ENCODE measurements at regions not wholly inside any gene's neighbourhood (a gene's known extent, or its start where the extent isn't known, plus 50 kb on each side); places are given as distances from the start of the nearest gene placed in this dataset.

DNA sequence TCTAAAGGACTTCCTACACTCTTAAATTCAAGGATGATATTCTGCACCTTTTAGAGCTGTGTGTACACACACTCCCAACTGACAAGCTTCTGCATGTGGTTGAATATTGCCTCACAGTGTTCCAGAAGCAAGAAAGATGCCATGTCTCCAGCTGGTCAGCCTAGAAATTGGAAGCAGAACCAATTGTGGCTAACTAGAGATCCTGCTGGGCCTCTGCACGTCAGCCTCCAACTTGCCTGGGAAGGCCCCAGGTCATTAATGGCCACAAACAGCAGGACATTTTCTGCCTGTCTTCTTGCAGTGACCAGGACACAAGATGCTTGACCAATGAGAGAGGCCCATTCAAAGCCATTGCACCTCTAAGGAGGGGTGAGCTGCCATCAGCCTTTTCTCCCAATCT, 571.9 kb upstream of the BRINP1 start:
- no peaks in the 10 kb centered on the region for H3K79me2 ChIP-seq (ENCODE audit: insufficient read depth, low read length)
- H3K4me1 ChIP-seq (ENCODE audit: insufficient read depth, low read length) = peaks cover 29% of the 10 kb centered on the region
- DNase-seq (ENCODE audit: insufficient read length, low spot score, missing footprints) = no peak
- TF ChIP-seq, protein P1, sequence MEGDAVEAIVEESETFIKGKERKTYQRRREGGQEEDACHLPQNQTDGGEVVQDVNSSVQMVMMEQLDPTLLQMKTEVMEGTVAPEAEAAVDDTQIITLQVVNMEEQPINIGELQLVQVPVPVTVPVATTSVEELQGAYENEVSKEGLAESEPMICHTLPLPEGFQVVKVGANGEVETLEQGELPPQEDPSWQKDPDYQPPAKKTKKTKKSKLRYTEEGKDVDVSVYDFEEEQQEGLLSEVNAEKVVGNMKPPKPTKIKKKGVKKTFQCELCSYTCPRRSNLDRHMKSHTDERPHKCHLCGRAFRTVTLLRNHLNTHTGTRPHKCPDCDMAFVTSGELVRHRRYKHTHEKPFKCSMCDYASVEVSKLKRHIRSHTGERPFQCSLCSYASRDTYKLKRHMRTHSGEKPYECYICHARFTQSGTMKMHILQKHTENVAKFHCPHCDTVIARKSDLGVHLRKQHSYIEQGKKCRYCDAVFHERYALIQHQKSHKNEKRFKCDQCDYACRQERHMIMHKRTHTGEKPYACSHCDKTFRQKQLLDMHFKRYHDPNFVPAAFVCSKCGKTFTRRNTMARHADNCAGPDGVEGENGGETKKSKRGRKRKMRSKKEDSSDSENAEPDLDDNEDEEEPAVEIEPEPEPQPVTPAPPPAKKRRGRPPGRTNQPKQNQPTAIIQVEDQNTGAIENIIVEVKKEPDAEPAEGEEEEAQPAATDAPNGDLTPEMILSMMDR (IDR thresholded peaks at IDR 0.05; ENCODE audit: extremely low read depth, low read depth, low read length) = no peak
- H3K9me3 ChIP-seq (ENCODE audit: low read depth, low read length) = no peaks in the 10 kb centered on the region
- H3K27me3 ChIP-seq (ENCODE audit: insufficient read depth, low read length) = no peaks in the 10 kb centered on the region
- no peaks in the 10 kb centered on the region for H4K20me1 ChIP-seq (ENCODE audit: insufficient read depth, low read length)
- H3K4me2 ChIP-seq (ENCODE audit: insufficient read depth, low read length) = no peak overlapping the region
- H2AFZ ChIP-seq (ENCODE audit: low read length) = no peak overlapping the region
- H3K36me3 ChIP-seq (ENCODE audit: insufficient read depth, low read length) = no peaks in the 10 kb centered on the region
- no peak overlapping the region for H3K27ac ChIP-seq (ENCODE audit: low read depth, low read length)
- H3K4me3 ChIP-seq (ENCODE audit: insufficient read depth, low read length) = no peak overlapping the region

- no peak for DNase-seq (ENCODE audit: insufficient read length, low spot score, missing footprints)
- Histone ChIP-seq H3K9me3 (ENCODE audit: low read depth, low read length) (no peaks in the 10 kb centered on the region), H3K4me1 (ENCODE audit: insufficient read depth, low read length) (peaks cover 22% of the 10 kb centered on the region), H3K79me2 (ENCODE audit: insufficient read depth, low read length) (no peaks in the 10 kb centered on the region), H3K4me3 (ENCODE audit: insufficient read depth, low read length) (no peak overlapping the region), H2AFZ (ENCODE audit: low read length) (peak overlapping the region; percentile 0), H4K20me1 (ENCODE audit: insufficient read depth, low read length) (no peaks in the 10 kb centered on the region), H3K4me2 (ENCODE audit: insufficient read depth, low read length) (peak overlapping the region; percentile 0), H3K27ac (ENCODE audit: low read depth, low read length) (no peak overlapping the region), H3K36me3 (ENCODE audit: insufficient read depth, low read length) (no peaks in the 10 kb centered on the region), H3K27me3 (ENCODE audit: insufficient read depth, low read length) (no peaks in the 10 kb centered on the region)
- TF ChIP-seq, protein P1 (IDR thresholded peaks at IDR 0.05; ENCODE audit: extremely low read depth, low read depth, low read length) = no peak
These were observed 569.6 kb upstream of the BRINP1 start for GRCh38 chr9:119938871-119939270.

DNA sequence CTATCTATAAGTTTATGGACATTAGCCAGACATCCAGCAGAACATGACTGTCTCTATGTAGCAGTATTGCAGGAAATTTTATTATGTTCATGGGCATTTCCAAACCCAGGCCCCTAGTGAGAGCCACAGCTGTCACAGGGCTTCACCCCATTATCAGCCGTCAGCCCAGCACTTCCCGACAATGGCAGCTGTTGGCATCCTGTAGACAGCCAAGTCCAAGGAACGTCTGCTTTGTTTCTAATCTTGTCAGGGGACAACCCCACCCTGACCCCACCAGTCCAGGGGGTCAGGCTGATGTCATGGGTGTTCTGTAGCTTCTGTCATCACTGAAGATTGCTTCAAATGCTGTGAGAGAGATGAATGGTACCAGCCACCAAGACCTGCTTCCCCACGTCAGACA, 565.3 kb upstream of the BRINP1 start:
- no peak overlapping the region for H3K4me3 ChIP-seq (ENCODE audit: insufficient read depth, low read length)
- DNase-seq (ENCODE audit: insufficient read length, low spot score, missing footprints) = no peak
- H3K9me3 ChIP-seq (ENCODE audit: low read depth, low read length) = no peaks in the 10 kb centered on the region
- TF ChIP-seq, protein P1 (IDR thresholded peaks at IDR 0.05; ENCODE audit: extremely low read depth, low read depth, low read length) = no peak
- H3K4me2 ChIP-seq (ENCODE audit: insufficient read depth, low read length) = no peak overlapping the region
- H3K36me3 ChIP-seq (ENCODE audit: insufficient read depth, low read length) = no peaks in the 10 kb centered on the region
- H4K20me1 ChIP-seq (ENCODE audit: insufficient read depth, low read length) = no peaks in the 10 kb centered on the region
- no peak overlapping the region for H2AFZ ChIP-seq (ENCODE audit: low read length)
- peaks cover 19% of the 10 kb centered on the region for H3K4me1 ChIP-seq (ENCODE audit: insufficient read depth, low read length)
- H3K27me3 ChIP-seq (ENCODE audit: insufficient read depth, low read length) = no peaks in the 10 kb centered on the region
- H3K27ac ChIP-seq (ENCODE audit: low read depth, low read length) = no peak overlapping the region
- no peaks in the 10 kb centered on the region for H3K79me2 ChIP-seq (ENCODE audit: insufficient read depth, low read length)

DNA sequence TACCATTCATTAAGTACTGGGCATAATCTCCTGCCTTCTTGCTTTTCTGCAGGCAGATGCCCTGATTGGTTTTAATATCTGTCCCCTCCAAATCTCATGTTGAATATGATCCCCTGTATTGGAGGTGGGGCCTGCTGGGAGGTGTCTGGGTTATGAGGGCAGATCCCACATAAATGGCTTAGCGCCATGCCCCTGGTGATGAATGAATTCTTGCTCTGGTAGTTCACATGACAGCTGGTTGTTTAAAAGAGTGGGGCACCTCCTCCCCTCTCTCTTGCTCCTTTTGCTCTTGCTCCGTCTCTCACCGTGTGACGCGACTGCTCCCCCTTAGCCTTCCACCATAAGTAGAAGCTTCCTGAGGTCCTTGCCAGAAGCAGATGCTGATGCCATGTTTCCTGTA, 564.0 kb upstream of the BRINP1 start:
- H3K36me3 ChIP-seq (ENCODE audit: insufficient read depth, low read length) = no peaks in the 10 kb centered on the region
- no peaks in the 10 kb centered on the region for H4K20me1 ChIP-seq (ENCODE audit: insufficient read depth, low read length)
- no peak overlapping the region for H3K4me2 ChIP-seq (ENCODE audit: insufficient read depth, low read length)
- no peak overlapping the region for H3K27ac ChIP-seq (ENCODE audit: low read depth, low read length)
- peaks cover 6% of the 10 kb centered on the region for H3K4me1 ChIP-seq (ENCODE audit: insufficient read depth, low read length)
- no peak for DNase-seq (ENCODE audit: insufficient read length, low spot score, missing footprints)
- H3K79me2 ChIP-seq (ENCODE audit: insufficient read depth, low read length) = no peaks in the 10 kb centered on the region
- TF ChIP-seq, protein P1 (IDR thresholded peaks at IDR 0.05; ENCODE audit: extremely low read depth, low read depth, low read length) = no peak
- no peak overlapping the region for H3K4me3 ChIP-seq (ENCODE audit: insufficient read depth, low read length)
- H2AFZ ChIP-seq (ENCODE audit: low read length) = no peak overlapping the region
- H3K27me3 ChIP-seq (ENCODE audit: insufficient read depth, low read length) = no peaks in the 10 kb centered on the region
- no peaks in the 10 kb centered on the region for H3K9me3 ChIP-seq (ENCODE audit: low read depth, low read length)

Measured in osteoblast (primary cell).